NCI-H2196 (cell line): ENCODE measurements at regions not wholly inside any gene's neighbourhood (a gene's known extent, or its start where the extent isn't known, plus 50 kb on each side); places are given as distances from the start of the nearest gene placed in this dataset.
A peak's percentile ranks its signal among the peaks of the same experiment; 100 is the strongest.

Experiments used
- DNase-seq: peaks from one replicate; lab custom pipeline; 2025; ENCODE audit not compliant: unreplicated experiment; lab: John Stamatoyannopoulos, UW

DNA sequence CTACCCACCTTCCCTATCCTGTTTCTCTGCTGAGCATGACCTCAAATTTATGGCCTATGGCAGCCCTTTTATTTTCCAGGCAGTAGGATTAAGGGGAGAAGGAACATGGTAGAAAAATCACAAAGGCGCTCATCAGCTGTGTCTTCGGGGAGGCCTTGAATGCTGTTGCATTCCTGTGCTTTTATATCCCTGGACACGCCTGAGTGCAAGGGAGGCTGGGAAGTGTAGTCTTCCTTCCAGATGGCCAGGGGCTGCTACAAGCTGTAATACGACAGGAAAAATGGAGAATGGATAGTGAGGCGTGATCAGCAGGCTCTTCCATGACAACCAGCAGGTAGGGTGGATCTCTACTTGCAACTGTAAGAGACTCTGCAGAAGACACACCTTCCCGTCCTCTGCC, 210.9 kb upstream of the GGTLC1 start:
- no peak for DNase-seq

GRCh38 chr20:24194143-24194542, 205.6 kb upstream of the GGTLC1 start:
- DNase-seq = no peak

DNA sequence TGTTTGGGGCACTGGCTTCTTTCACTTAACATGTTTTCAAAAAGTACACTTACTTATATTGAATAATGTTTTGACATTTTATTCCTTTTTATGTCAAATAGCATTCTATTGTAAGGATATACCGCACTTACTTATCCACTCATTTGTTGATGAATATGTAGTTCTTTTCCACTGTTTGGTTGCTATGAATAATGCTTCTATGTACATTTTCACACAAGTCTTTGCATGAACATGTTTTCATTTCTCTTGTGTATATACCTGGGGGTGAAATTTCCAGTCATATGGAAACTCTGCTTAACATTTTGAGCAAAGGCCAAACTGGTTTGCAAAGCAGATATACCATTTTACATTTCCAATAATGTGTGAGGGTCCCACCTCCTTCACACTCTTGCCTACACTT, 202.3 kb upstream of the GGTLC1 start:
- DNase-seq = no peak

- no peak for DNase-seq
Observed at GRCh38 chr20:24185791-24186190, 197.2 kb upstream of the GGTLC1 start.

GRCh38 chr20:24181151-24181550, 192.6 kb upstream of the GGTLC1 start:
- no peak for DNase-seq

GRCh38 chr20:24169256-24169655, 180.7 kb upstream of the GGTLC1 start:
- DNase-seq = no peak

- no peak for DNase-seq
Observed at GRCh38 chr20:24166412-24166811, 177.8 kb upstream of the GGTLC1 start.

GRCh38 chr20:24166123-24166381, 177.5 kb upstream of the GGTLC1 start:
- DNase-seq = no peak

GRCh38 chr20:24165301-24166122, 176.9 kb upstream of the GGTLC1 start:
- no peak for DNase-seq

GRCh38 chr20:24164360-24164759, 175.8 kb upstream of the GGTLC1 start:
- no peak for DNase-seq

DNA sequence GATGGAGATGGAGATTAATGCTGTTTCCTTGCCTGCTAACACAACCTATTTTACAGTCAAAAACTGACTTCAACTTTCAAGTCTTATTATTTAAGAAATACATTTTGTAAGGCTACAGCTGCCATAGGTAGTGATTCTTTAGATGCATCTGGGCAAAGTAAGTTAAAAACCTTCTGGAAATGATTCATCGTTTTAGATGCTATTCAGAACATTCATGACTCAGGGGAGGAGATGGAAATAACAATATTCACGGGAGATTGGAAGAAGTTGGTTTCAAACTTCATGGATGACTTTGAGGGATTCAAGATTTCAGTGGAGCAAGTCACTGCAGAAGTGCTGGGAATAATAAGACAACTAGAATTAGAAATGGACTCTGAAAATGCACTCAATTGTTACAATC, 174.9 kb upstream of the GGTLC1 start:
- DNase-seq = no peak

DNA sequence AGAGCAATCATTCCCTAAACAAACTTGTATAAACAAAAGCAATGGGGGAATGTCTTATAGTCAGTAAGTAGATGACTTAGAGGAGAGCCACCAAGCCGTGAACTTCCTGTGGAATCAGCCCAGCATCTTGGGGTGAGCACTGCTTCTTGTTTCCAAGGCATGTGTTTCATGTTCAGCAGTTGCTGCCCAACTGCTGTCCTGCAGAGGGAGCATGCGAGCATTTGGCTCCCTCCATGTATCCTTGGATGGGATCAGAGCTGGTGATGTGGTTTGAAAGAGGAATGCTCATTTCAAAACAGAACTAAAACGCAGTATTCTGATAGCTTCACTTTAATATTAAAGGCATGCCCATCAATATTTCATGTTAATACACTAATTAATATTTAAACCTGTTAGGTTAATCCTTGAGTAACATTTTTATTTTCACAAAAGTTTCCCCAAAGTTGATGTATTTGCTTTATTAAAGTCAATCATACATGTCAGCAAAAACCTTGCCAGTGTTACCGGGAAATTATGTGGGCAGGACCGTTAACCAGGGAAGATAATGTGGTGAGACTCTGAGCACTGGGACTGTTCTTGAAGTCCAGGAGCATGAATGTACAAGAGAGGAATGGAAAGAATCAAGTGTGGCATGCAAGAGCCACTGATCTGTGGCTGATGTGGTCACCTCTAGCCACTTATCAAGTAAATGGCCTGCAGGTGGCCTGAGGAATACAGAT, 172.1 kb upstream of the GGTLC1 start:
- DNase-seq = peak; percentile 34

DNA sequence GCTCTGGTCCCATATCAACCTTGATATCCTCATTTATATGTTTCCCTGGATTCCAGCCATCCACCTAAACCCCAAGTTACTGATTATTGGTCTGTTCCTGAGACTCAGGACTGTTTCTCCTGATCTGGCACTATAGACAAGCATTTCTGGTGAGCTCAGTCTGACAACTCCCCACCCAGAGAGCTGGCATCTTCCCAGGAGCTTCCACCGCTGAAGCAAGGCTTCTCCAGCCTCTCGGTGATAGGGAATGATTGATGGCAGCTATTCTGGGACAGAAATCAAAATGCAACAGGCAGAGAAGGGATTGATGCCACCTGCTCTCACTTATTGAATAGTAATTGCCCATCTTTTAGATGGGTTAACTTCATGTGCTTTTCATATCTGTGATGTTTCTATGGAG, 169.7 kb upstream of the GGTLC1 start:
- no peak for DNase-seq

DNA sequence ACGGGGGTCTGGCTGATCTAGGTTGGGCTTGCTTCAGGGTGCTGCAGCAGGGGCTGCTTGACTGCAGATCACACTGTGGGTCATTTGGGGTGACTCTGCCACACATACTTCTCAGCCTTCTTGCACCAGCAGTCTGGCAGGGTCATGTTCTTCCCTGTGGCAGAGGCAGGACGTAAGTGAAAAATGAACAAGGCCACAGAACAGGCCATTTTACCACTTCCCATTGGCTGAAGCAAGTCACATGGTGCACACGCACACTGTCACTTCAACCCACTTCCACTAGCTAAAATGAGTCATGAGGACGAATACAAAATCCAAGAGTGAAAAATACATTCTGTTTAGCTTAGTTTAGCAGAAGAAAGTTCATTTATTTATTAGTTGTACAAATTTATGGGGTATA, 168.6 kb upstream of the GGTLC1 start:
- no peak for DNase-seq

- DNase-seq = no peak
Observed at GRCh38 chr20:24153101-24154040, 164.8 kb upstream of the GGTLC1 start.

DNA sequence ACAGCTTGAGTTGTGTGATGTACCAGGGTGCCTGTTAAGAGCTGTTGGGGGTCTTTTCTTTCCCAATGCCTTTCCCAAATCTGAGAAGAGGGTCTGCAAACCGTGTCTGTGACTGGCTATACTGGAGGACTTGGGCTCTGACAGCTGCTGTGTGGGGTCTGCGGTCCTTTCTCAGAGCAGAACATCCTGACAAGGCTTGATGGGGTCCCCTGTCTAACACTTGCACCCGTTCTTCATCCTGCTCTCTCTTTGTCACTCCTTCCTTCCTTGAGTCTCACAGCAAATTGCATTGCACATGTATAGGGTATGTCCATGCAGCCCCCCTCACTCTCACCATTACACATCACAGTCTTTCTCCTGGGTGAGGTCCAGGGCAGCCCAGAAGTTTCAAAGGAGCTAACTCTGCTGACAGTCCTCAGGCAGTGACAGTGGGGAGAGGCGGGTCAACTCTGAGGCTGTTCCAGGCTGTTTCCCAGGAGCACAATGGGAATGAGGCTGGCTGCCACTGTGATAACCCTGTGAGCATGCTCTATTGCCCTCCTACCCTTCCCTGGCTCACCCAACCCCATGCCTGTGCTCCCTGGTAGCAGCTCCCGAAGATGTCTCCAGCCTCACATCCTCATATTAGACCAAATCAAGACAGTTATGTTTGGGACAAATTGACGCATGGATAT, 163.2 kb upstream of the GGTLC1 start:
- no peak for DNase-seq

GRCh38 chr20:24150406-24150805, 161.8 kb upstream of the GGTLC1 start:
- no peak for DNase-seq

DNA sequence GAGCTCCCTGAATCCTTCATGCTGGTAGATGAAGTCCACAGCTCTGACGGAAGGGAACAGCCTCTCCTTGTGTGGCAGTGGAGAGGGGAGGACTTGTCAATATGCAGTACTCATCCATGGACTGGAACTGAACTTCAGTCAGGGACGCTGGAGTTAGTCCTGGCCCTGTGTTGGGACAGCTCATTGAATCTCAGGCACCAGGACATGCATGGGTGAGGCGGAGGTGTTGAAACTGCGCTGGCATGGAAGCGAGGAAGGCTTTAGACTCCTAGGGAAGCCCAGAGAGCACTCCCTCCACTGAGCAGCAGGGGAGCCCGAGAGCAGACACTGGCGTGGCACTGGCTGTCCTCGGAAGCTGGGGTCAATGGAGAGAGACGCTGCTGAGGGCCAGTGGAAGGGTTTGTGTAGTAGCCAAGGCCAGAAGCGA, 161.3 kb upstream of the GGTLC1 start:
- DNase-seq = peak; percentile 19

- no peak for DNase-seq
Observed at GRCh38 chr20:24149175-24149574, 160.6 kb upstream of the GGTLC1 start.

DNA sequence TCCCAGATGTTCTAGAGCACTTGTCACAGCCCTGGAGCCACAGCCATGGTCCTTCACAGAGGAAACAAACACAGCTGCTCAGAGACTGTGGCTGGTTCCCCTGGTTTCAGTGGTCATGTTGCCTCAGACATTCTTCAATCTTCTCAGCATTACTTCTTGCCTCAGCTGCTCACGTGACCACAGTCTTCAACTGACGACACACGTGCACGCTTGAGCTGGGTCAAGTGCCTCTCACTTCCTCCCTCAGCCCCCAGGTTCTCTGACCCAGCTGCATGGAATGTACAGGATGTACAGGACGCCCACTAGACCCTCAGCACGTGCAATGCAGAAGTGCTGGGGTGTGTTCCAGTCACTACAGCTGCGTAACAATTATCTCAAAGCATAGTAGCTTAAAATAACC, 159.8 kb upstream of the GGTLC1 start:
- DNase-seq = no peak

DNA sequence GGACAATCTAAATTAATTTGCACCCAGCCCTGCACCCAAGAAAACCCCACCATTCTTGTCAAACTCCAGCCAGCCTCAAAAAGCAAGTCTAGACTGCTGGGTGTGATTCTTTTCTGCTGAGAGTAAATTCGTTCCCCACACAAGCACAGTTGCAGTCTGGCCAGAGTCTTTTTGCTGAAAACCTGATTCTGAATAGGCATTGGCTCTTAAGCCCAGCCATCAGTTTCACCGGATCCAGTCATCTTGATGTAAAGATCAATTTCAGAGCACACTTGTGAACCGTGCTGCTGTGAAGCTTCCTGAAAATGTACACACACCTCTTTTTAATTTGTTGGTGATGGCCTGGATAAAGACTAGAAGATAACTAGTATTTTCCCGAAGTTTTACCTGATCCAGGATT, 159.4 kb upstream of the GGTLC1 start:
- no peak for DNase-seq
